ENCODE measurements at regions not wholly inside any gene's neighbourhood (a gene's known extent, or its start where the extent isn't known, plus 50 kb on each side); places are given as distances from the start of the nearest gene placed in this dataset.

- Histone ChIP-seq H3K27me3 (no peaks in the 10 kb centered on the region), H3K36me3 (replicated peaks; ENCODE audit: insufficient read depth, low read depth) (no peaks in the 10 kb centered on the region), H3K79me2 (no peaks in the 10 kb centered on the region), H2AFZ (no peak overlapping the region), H3K4me2 (no peak overlapping the region), H3K4me1 (ENCODE audit: insufficient read depth) (no peaks in the 10 kb centered on the region), H3K4me3 (no peak overlapping the region), H4K20me1 (ENCODE audit: insufficient read depth, poor library complexity, severe bottlenecking) (no peaks in the 10 kb centered on the region), H3K9me3 (ENCODE audit: low read depth) (no peaks in the 10 kb centered on the region), H3K9me2 (replicated peaks; ENCODE audit: insufficient read depth) (no peaks in the 10 kb centered on the region), H3K27ac (no peak overlapping the region)
- 94% methylated on average over 7 of the region's 7 CpGs for WGBS (ENCODE audit: low lambda C conversion rate, missing lambda C conversion rate)
- DNase-seq (ENCODE audit: low spot score), result no peak
- TF ChIP-seq, protein P1, sequence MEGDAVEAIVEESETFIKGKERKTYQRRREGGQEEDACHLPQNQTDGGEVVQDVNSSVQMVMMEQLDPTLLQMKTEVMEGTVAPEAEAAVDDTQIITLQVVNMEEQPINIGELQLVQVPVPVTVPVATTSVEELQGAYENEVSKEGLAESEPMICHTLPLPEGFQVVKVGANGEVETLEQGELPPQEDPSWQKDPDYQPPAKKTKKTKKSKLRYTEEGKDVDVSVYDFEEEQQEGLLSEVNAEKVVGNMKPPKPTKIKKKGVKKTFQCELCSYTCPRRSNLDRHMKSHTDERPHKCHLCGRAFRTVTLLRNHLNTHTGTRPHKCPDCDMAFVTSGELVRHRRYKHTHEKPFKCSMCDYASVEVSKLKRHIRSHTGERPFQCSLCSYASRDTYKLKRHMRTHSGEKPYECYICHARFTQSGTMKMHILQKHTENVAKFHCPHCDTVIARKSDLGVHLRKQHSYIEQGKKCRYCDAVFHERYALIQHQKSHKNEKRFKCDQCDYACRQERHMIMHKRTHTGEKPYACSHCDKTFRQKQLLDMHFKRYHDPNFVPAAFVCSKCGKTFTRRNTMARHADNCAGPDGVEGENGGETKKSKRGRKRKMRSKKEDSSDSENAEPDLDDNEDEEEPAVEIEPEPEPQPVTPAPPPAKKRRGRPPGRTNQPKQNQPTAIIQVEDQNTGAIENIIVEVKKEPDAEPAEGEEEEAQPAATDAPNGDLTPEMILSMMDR (IDR thresholded peaks at IDR 0.05; ENCODE audit: poor library complexity), result no peak
- TF ChIP-seq EZH2phosphoT487 (IDR thresholded peaks at IDR 0.05; ENCODE audit: low read depth, severe bottlenecking, unreplicated experiment), result no peak
- no peak for TF ChIP-seq EZH2 (IDR thresholded peaks at IDR 0.05; ENCODE audit: borderline replicate concordance)
These were observed 114.0 kb upstream of the CARMIL1 start for GRCh38 chr6:25165177-25165576.

GRCh38 chr6:25165800-25166199 is 113.4 kb upstream of the CARMIL1 start:
- WGBS (ENCODE audit: low lambda C conversion rate, missing lambda C conversion rate), result 90% methylated on average over 1 of the region's 1 CpG
- TF ChIP-seq EZH2 (IDR thresholded peaks at IDR 0.05; ENCODE audit: borderline replicate concordance) (no peak), EZH2phosphoT487 (IDR thresholded peaks at IDR 0.05; ENCODE audit: low read depth, severe bottlenecking, unreplicated experiment) (no peak)
- TF ChIP-seq, protein P1 (IDR thresholded peaks at IDR 0.05; ENCODE audit: poor library complexity), result no peak
- Histone ChIP-seq H2AFZ (no peak overlapping the region), H3K9me3 (ENCODE audit: low read depth) (no peaks in the 10 kb centered on the region), H4K20me1 (ENCODE audit: insufficient read depth, poor library complexity, severe bottlenecking) (no peaks in the 10 kb centered on the region), H3K4me1 (ENCODE audit: insufficient read depth) (no peaks in the 10 kb centered on the region), H3K4me3 (no peak overlapping the region), H3K79me2 (no peaks in the 10 kb centered on the region), H3K36me3 (replicated peaks; ENCODE audit: insufficient read depth, low read depth) (no peaks in the 10 kb centered on the region), H3K4me2 (no peak overlapping the region), H3K27ac (no peak overlapping the region), H3K9me2 (replicated peaks; ENCODE audit: insufficient read depth) (no peaks in the 10 kb centered on the region), H3K27me3 (no peaks in the 10 kb centered on the region)
- DNase-seq (ENCODE audit: low spot score), result no peak

- Histone ChIP-seq H3K4me2 (no peak overlapping the region), H3K4me1 (ENCODE audit: insufficient read depth) (no peaks in the 10 kb centered on the region), H4K20me1 (ENCODE audit: insufficient read depth, poor library complexity, severe bottlenecking) (no peaks in the 10 kb centered on the region), H3K27ac (no peak overlapping the region), H3K27me3 (no peaks in the 10 kb centered on the region), H3K9me2 (replicated peaks; ENCODE audit: insufficient read depth) (no peaks in the 10 kb centered on the region), H3K4me3 (no peak overlapping the region), H3K36me3 (replicated peaks; ENCODE audit: insufficient read depth, low read depth) (no peaks in the 10 kb centered on the region), H2AFZ (no peak overlapping the region), H3K79me2 (no peaks in the 10 kb centered on the region), H3K9me3 (ENCODE audit: low read depth) (no peaks in the 10 kb centered on the region)
- no peak for TF ChIP-seq EZH2 (IDR thresholded peaks at IDR 0.05; ENCODE audit: borderline replicate concordance)
- TF ChIP-seq, protein P1 (IDR thresholded peaks at IDR 0.05; ENCODE audit: poor library complexity), result no peak
- no peak for TF ChIP-seq EZH2phosphoT487 (IDR thresholded peaks at IDR 0.05; ENCODE audit: low read depth, severe bottlenecking, unreplicated experiment)
- no peak for DNase-seq (ENCODE audit: low spot score)
- 85% methylated on average over 6 of the region's 6 CpGs for WGBS (ENCODE audit: low lambda C conversion rate, missing lambda C conversion rate)
These were observed 112.0 kb upstream of the CARMIL1 start for GRCh38 chr6:25166955-25167748.

All from hepatocyte (in vitro differentiated cells).